A549 (cell line): ENCODE measurements at regions not wholly inside any gene's neighbourhood (a gene's known extent, or its start where the extent isn't known, plus 50 kb on each side); places are given as distances from the start of the nearest gene placed in this dataset.
A peak's percentile ranks its signal among the peaks of the same experiment; 100 is the strongest.

Source experiments
- ATAC-seq, 2 experiments: fragments of 200-7000 bp in 1 of 2; fragments of >200 bp in 1 of 2; cut with Nextera tagmentation in 1 of 2; cut with Tn5 transposase in 1 of 2; 3 replicates each; pipeline versions ENCODE4 v1.8.0 to v1.9.1; 2018 to 2020; ENCODE audit warnings: mild to moderate bottlenecking in 1 of 2, moderate library complexity in 1 of 2
- CTCF ChIA-PET: fragments of 300-600 bp; sonication (Branson Sonifier 250); formaldehyde crosslinking; extraction: SDS; loops from one replicate; lab custom pipeline; 2021; ENCODE audit warnings: antibody characterized with exemption, inconsistent platforms; lab: Yijun Ruan, JAX
- POLR2A ChIA-PET: fragments of 350-600 bp; formaldehyde crosslinking; extraction: SDS; loops from one replicate; lab custom pipeline; 2021; ENCODE audit warnings: antibody characterized with exemption, inconsistent platforms; lab: Yijun Ruan, JAX
- DNase-seq, 2 experiments: peaks; one replicate each; pipeline versions ENCODE4 v3.0.0 to v3.0.0-alpha.2; 2011 to 2016; ENCODE audit warnings: low read depth in 1 of 2, low spot score in 1 of 2
- FAIRE-seq: peaks from 2 replicates; lab custom pipeline; 2011; peaks lifted over from hg19 to GRCh38; lab: Jason Lieb, UNC
- H3K27ac ChIP-seq, 2 experiments: fragments of >200 bp; sonication (Bioruptor Twin); formaldehyde crosslinking; 3 replicates each; pipeline ENCODE4 v1.5.1; 2016 to 2017
- H3K4me1 ChIP-seq: fragments of >200 bp; sonication (Bioruptor Twin); formaldehyde crosslinking; 3 replicates; pipeline ENCODE4 v1.6.1; 2016
- H3K4me2 ChIP-seq: fragments of >200 bp; sonication (Bioruptor Twin); formaldehyde crosslinking; 3 replicates; pipeline ENCODE4 v1.6.1; 2016
- H3K4me3 ChIP-seq: fragments of >200 bp; sonication (Bioruptor Twin); formaldehyde crosslinking; 3 replicates; pipeline ENCODE4 v1.5.1; 2016
- H3K9me3 ChIP-seq: fragments of >200 bp; sonication (Bioruptor Twin); formaldehyde crosslinking; 3 replicates; pipeline ENCODE4 v1.6.1; 2016
- ATOH8 ChIP-seq: fragments of 250-450 bp; sonication (Bioruptor Pico); IDR thresholded peaks from 2 replicates; pipeline ENCODE4 v1.5.0; 2020; ENCODE audit warnings: low read depth, mild to moderate bottlenecking, moderate library complexity
- BHLHE40 ChIP-seq: IDR thresholded peaks from 2 replicates; pipeline ENCODE4 v1.6.1; 2012; ENCODE audit warnings: low read depth, low read length, inconsistent platforms
- CEBPB ChIP-seq, 2 experiments: fragments of >200 bp in 1 of 2; sonication (Bioruptor Twin) in 1 of 2; formaldehyde crosslinking in 1 of 2; IDR thresholded peaks; 2 replicates each; pipeline ENCODE4 v1.6.1; 2012 to 2016
- CHD2 ChIP-seq: fragments of 150-350 bp; IDR thresholded peaks from 2 replicates; pipeline ENCODE4 v1.6.1; 2014; ENCODE audit warnings: low read length; ENCODE audit not compliant: partially characterized antibody
- CHD4 ChIP-seq: fragments of 200-600 bp; sonication (generic); IDR thresholded peaks from 2 replicates; pipeline ENCODE4 v1.6.1; 2016; ENCODE audit warnings: antibody characterized with exemption, mild to moderate bottlenecking, borderline replicate concordance
- CTCF ChIP-seq: fragments of >200 bp; sonication (Bioruptor Twin); formaldehyde crosslinking; IDR thresholded peaks from 3 replicates; pipeline ENCODE4 v1.5.1; 2016
- E2F6 ChIP-seq: IDR thresholded peaks from 2 replicates; pipeline ENCODE4 v1.6.1; 2012; ENCODE audit warnings: low read depth, borderline replicate concordance
- EHF ChIP-seq: fragments of 250-450 bp; sonication (Bioruptor Pico); IDR thresholded peaks from 2 replicates; pipeline ENCODE4 v1.5.0; 2020; ENCODE audit warnings: mild to moderate bottlenecking
- EHMT2 ChIP-seq: fragments of 200-600 bp; sonication (generic); IDR thresholded peaks from 2 replicates; pipeline ENCODE4 v1.6.1; 2016; ENCODE audit warnings: antibody characterized with exemption, low read depth, mild to moderate bottlenecking, moderate library complexity
- FOSB ChIP-seq: fragments of 250-450 bp; sonication (Bioruptor Pico); IDR thresholded peaks from 2 replicates; pipeline ENCODE4 v1.5.0; 2020; ENCODE audit warnings: mild to moderate bottlenecking, moderate library complexity
- FOXS1 ChIP-seq: fragments of 250-450 bp; sonication (Bioruptor Pico); IDR thresholded peaks from 2 replicates; pipeline ENCODE4 v1.5.0; 2020; ENCODE audit warnings: mild to moderate bottlenecking, moderate library complexity
- HEYL ChIP-seq: fragments of 250-450 bp; sonication (Bioruptor Pico); IDR thresholded peaks from 2 replicates; pipeline ENCODE4 v1.8.0; 2021; ENCODE audit warnings: mild to moderate bottlenecking, moderate library complexity
- HMGXB4 ChIP-seq: fragments of 250-450 bp; sonication (Bioruptor Pico); IDR thresholded peaks from 2 replicates; pipeline ENCODE4 v1.5.0; 2021; ENCODE audit warnings: mild to moderate bottlenecking, moderate library complexity, borderline replicate concordance
- HOXA7 ChIP-seq: fragments of 250-450 bp; sonication (Bioruptor Pico); IDR thresholded peaks from 2 replicates; pipeline ENCODE4 v1.5.0; 2020; ENCODE audit warnings: mild to moderate bottlenecking, moderate library complexity
- HOXB5 ChIP-seq: fragments of 250-450 bp; sonication (Bioruptor Pico); IDR thresholded peaks from 2 replicates; pipeline ENCODE4 v1.5.0; 2020; ENCODE audit warnings: mild to moderate bottlenecking, moderate library complexity
- JUN ChIP-seq, 2 experiments: fragments of >200 bp; sonication (Bioruptor Twin); formaldehyde crosslinking; IDR thresholded peaks; 2 replicates in 1 of 2; 3 replicates in 1 of 2; pipeline ENCODE4 v1.6.1; 2016 to 2017
- KDM1A ChIP-seq: fragments of 200-600 bp; sonication (generic); IDR thresholded peaks from 2 replicates; pipeline ENCODE4 v1.6.1; 2016; ENCODE audit warnings: low read depth, mild to moderate bottlenecking
- KDM5A ChIP-seq: fragments of 200-600 bp; sonication (generic); IDR thresholded peaks from 2 replicates; pipeline ENCODE4 v1.6.1; 2016; ENCODE audit warnings: antibody characterized with exemption, mild to moderate bottlenecking
- NR3C1 ChIP-seq: fragments of >200 bp; sonication (Bioruptor Twin); formaldehyde crosslinking; IDR thresholded peaks from 3 replicates; pipeline ENCODE4 v1.6.1; 2017
- PBX3 ChIP-seq: IDR thresholded peaks from 2 replicates; pipeline ENCODE4 v1.6.1; 2012
- PHF8 ChIP-seq: fragments of 200-600 bp; sonication (generic); IDR thresholded peaks from 2 replicates; pipeline ENCODE4 v1.6.1; 2016; ENCODE audit warnings: low read depth, mild to moderate bottlenecking, antibody characterized with exemption, moderate library complexity, borderline replicate concordance
- POLR2AphosphoS2 ChIP-seq: conservative IDR thresholded peaks from 2 replicates; pipeline ENCODE4 v1.6.1; 2012; ENCODE audit warnings: low read length, improper control_type of control experiment, inconsistent platforms
- RFX5 ChIP-seq: fragments of 450-650 bp; IDR thresholded peaks from 2 replicates; pipeline ENCODE4 v1.7.1; 2014; ENCODE audit warnings: antibody characterized with exemption, mild to moderate bottlenecking, moderate library complexity
- SREBF2 ChIP-seq: fragments of 450-650 bp; IDR thresholded peaks from 2 replicates; pipeline ENCODE4 v1.6.1; 2014; ENCODE audit warnings: mild to moderate bottlenecking, moderate library complexity
- TFCP2L1 ChIP-seq: fragments of 250-450 bp; sonication (Bioruptor Pico); IDR thresholded peaks from 2 replicates; pipeline ENCODE4 v1.5.0; 2021; ENCODE audit warnings: mild to moderate bottlenecking
- TP53 ChIP-seq: fragments of 250-450 bp; sonication (Bioruptor Pico); IDR thresholded peaks from 2 replicates; pipeline ENCODE4 v1.5.0; 2021; ENCODE audit warnings: mild to moderate bottlenecking, moderate library complexity
- ZSCAN20 ChIP-seq: fragments of 250-450 bp; sonication (Bioruptor Pico); IDR thresholded peaks from 2 replicates; pipeline ENCODE4 v1.8.0; 2022; ENCODE audit warnings: mild to moderate bottlenecking, moderate library complexity
- WGBS: methylation state at CpG from one replicate; pipeline ENCODE4 v1.1.6; 2017; ENCODE audit errors: missing lambda C conversion rate; 5-methylcytosine and 5-hydroxymethylcytosine counted together

GRCh38 chr14:103206023-103206481 lies 82.8 kb downstream of the TNFAIP2 start:
- ChIA-PET CTCF (interaction anchor here (1.0 to 2.1 kb wide), 4 partner anchors 9 to 187 kb away, joined by 3 to 9 read pairs (median 4); no protein-coding TSS in a partner anchor), POLR2A (no interaction called here)
- ATAC-seq (no peak), DNase-seq (no peak), FAIRE-seq (no peak)
- Histone ChIP-seq H3K27ac (no peak overlapping the region), H3K4me1 (peaks cover 17% of the 10 kb centered on the region), H3K4me2 (no peak overlapping the region), H3K9me3 (peaks cover 57% of the 10 kb centered on the region), H3K4me3 (no peak overlapping the region)
- TF ChIP-seq POLR2AphosphoS2 (no peak), HOXB5 (CRISPR knock-in tag) (no peak), JUN (IDR thresholded peaks at IDR 0.05) (no peak), FOXS1 (CRISPR knock-in tag) (no peak), FOSB (CRISPR knock-in tag) (no peak), CHD4 (no peak), PHF8 (no peak), NR3C1 (no peak), ATOH8 (no peak), EHMT2 (no peak), KDM5A (no peak)
- WGBS, result 94% methylated on average over 2 of the region's 4 CpGs

- Histone ChIP-seq H3K9me3 (peaks cover 53% of the 10 kb centered on the region), H3K4me2 (no peak overlapping the region), H3K4me1 (peaks cover 17% of the 10 kb centered on the region)
- WGBS, result 90% methylated on average over 17 of the region's 27 CpGs
- CTCF ChIA-PET, result interaction anchor here (0.7 to 2.1 kb wide), 4 partner anchors 8 to 404 kb away, joined by 3 to 9 read pairs (median 4); no protein-coding TSS in a partner anchor
- ATAC-seq, result no peak
- TF ChIP-seq PBX3 (no peak), JUN (IDR thresholded peaks at IDR 0.05) (no peak), KDM1A (no peak), TFCP2L1 (no peak), SREBF2 (no peak), CTCF (no peak), TP53 (no peak), RFX5 (no peak)
- TF ChIP-seq, all 56 proteins: peak for 0
- Histone ChIP-seq H3K27ac (no peak overlapping the region), H3K4me3 (no peak overlapping the region)
- no peak for DNase-seq
- POLR2A ChIA-PET, result no interaction called here
- FAIRE-seq, result no peak
These were observed 83.7 kb downstream of the TNFAIP2 start for GRCh38 chr14:103206836-103207387.

- no peak overlapping the region for H3K4me2 ChIP-seq
- WGBS, result 91% methylated on average over 70 of the region's 80 CpGs
- ChIA-PET POLR2A (no interaction called here), CTCF (interaction anchor here (0.9 to 3.9 kb wide), 2 partner anchors 85 to 103 kb away, joined by 3 to 14 read pairs; no protein-coding TSS in a partner anchor)
- H3K9me3 ChIP-seq, result peaks cover 47% of the 10 kb centered on the region
- H3K27ac ChIP-seq, result peak overlapping the region in 1 of 2 experiments; percentile 56; a peak in 2 of 6 replicates
- TF ChIP-seq ZSCAN20, result no peak
- TF ChIP-seq E2F6, result no peak
- no peak for TF ChIP-seq EHF (CRISPR knock-in tag)
- no peak for TF ChIP-seq EHMT2
- no peak for TF ChIP-seq HMGXB4
- no peak for TF ChIP-seq KDM5A
- TF ChIP-seq HOXA7 (CRISPR knock-in tag), result no peak
- TF ChIP-seq CEBPB (IDR thresholded peaks at IDR 0.05), result no peak
- no peak for TF ChIP-seq HEYL
- no peak for TF ChIP-seq FOSB (CRISPR knock-in tag)
- TF ChIP-seq CHD2, result no peak
- no peak for TF ChIP-seq BHLHE40
- no peak for DNase-seq
- FAIRE-seq, result no peak
- peaks cover 17% of the 10 kb centered on the region for H3K4me1 ChIP-seq
- no peak overlapping the region for H3K4me3 ChIP-seq
- no peak for ATAC-seq
These were observed 84.3 kb downstream of the TNFAIP2 start for GRCh38 chr14:103207388-103208072.
